ENCODE measurements at regions not wholly inside any gene's neighbourhood (a gene's known extent, or its start where the extent isn't known, plus 50 kb on each side); places are given as distances from the start of the nearest gene placed in this dataset.

DNA sequence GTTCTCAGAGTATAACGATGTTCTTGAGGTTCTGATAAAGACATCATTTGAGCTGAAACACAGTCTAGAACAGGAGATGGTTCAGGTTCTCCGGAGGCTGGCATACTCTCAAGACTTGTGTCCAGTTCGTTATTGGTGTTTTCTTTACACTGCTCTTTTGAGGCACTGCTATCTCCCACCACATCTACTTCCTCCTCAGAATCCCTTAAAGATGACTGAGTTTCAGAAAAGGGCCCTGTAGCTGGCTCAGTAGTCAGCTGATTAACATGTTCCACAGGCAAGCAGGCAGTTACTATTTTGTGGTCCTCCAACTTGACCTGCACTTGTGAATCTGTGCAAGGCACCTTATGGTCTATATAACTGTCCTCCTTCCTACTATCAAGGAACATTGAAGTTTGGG is 50.2 kb downstream of the ZZZ3 start:
- FAIRE-seq (no peak), DNase-seq (ENCODE audit: low read depth in 1 of 2, low spot score in 1 of 2) (no peak), ATAC-seq (no peak)
- CTCF ChIA-PET: no interaction called here
- TF ChIP-seq RARB (CRISPR knock-in tag; IDR thresholded peaks at IDR 0.05): no peak
- TF ChIP-seq, protein P1, sequence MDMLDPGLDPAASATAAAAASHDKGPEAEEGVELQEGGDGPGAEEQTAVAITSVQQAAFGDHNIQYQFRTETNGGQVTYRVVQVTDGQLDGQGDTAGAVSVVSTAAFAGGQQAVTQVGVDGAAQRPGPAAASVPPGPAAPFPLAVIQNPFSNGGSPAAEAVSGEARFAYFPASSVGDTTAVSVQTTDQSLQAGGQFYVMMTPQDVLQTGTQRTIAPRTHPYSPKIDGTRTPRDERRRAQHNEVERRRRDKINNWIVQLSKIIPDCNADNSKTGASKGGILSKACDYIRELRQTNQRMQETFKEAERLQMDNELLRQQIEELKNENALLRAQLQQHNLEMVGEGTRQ (IDR thresholded peaks at IDR 0.05): no peak
- Histone ChIP-seq H3K4me3 (no peak overlapping the region), H3K9me3 (no peaks in the 10 kb centered on the region), H3K4me2 (no peak overlapping the region), H3K4me1 (no peaks in the 10 kb centered on the region), H3K27ac (no peak overlapping the region)
- POLR2A ChIA-PET: no interaction called here
- 91% methylated on average over 3 of the region's 3 CpGs for WGBS (ENCODE audit: missing lambda C conversion rate)

DNA sequence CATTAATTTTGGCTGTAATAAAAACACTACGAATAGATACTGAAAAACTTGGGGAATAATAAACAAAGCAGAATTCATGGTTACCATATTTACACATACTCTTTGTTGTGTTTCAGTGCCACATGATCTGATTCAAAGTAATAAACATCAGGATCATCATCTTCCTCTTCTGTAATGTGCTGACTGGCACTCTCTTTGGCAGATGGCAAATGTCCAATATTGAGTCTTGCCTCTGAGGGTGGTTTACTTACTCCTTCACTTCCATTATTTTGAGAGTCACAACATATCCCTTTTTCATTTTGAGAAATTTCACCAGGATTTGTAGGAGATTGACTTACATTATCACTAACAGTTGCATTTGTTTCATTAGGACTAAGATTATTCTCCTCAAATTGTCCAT is 50.7 kb downstream of the ZZZ3 start:
- Histone ChIP-seq H3K4me2 (no peak overlapping the region), H3K27ac (no peak overlapping the region), H3K9me3 (no peaks in the 10 kb centered on the region), H3K4me1 (no peaks in the 10 kb centered on the region), H3K4me3 (no peak overlapping the region)
- ChIA-PET POLR2A (no interaction called here), CTCF (no interaction called here)
- DNase-seq (ENCODE audit: low read depth in 1 of 2, low spot score in 1 of 2): no peak
- 91% methylated on average over 1 of the region's 1 CpG for WGBS (ENCODE audit: missing lambda C conversion rate)
- TF ChIP-seq NPAS2 (CRISPR knock-in tag; IDR thresholded peaks at IDR 0.05; ENCODE audit: borderline replicate concordance) (no peak), GATA3 (IDR thresholded peaks at IDR 0.05; ENCODE audit: borderline replicate concordance) (no peak), HOXA7 (CRISPR knock-in tag; IDR thresholded peaks at IDR 0.05) (no peak), MAFK (IDR thresholded peaks at IDR 0.05; ENCODE audit: partially characterized antibody) (no peak), POLR2AphosphoS2 (conservative IDR thresholded peaks at IDR 0.05; ENCODE audit: low read length) (no peak), RCOR1 (IDR thresholded peaks at IDR 0.05; ENCODE audit: low read depth, low read length) (no peak), JUN (IDR thresholded peaks at IDR 0.05) (no peak), RAD21 (conservative IDR thresholded peaks at IDR 0.05 in 1 of 2, IDR thresholded peaks at IDR 0.05 in 1 of 2) (no peak), SREBF2 (IDR thresholded peaks at IDR 0.05) (no peak)
- TF ChIP-seq, protein P2, sequence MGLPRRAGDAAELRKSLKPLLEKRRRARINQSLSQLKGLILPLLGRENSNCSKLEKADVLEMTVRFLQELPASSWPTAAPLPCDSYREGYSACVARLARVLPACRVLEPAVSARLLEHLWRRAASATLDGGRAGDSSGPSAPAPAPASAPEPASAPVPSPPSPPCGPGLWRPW (IDR thresholded peaks at IDR 0.05): no peak
- TF ChIP-seq, protein P3, sequence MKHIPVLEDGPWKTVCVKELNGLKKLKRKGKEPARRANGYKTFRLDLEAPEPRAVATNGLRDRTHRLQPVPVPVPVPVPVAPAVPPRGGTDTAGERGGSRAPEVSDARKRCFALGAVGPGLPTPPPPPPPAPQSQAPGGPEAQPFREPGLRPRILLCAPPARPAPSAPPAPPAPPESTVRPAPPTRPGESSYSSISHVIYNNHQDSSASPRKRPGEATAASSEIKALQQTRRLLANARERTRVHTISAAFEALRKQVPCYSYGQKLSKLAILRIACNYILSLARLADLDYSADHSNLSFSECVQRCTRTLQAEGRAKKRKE (CRISPR knock-in tag; IDR thresholded peaks at IDR 0.05; ENCODE audit: low read depth): no peak
- no peak for ATAC-seq
- no peak for FAIRE-seq

DNA sequence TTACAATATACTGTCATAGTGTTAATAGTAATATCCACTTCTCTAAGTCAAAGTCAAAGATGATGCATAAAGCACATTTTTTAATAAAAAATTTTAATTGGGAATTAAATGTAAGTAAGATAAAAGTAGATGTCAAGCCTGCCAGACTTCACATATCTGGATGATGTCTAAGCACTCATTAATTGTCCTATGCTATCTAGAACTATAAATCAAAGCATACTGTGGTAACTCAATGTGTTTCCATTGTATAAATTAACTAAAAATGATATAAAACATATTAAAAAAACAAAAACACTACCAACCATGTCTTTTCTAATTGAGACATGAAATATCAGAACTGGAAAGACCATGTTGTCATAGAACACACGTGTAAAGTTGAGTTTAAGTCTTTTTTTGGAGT is 51.2 kb downstream of the ZZZ3 start:
- ATAC-seq (no peak), FAIRE-seq (no peak)
- no peak overlapping the region for H3K4me3 ChIP-seq

More for the DNA sequence above, 51.2 kb downstream of the ZZZ3 start:
- Histone ChIP-seq H3K4me2 (no peak overlapping the region), H3K9me3 (no peaks in the 10 kb centered on the region), H3K4me1 (no peaks in the 10 kb centered on the region), H3K27ac (no peak overlapping the region)
- 96% methylated on average over 1 of the region's 1 CpG for WGBS (ENCODE audit: missing lambda C conversion rate)
- TF ChIP-seq FOSB (CRISPR knock-in tag; IDR thresholded peaks at IDR 0.05): no peak
- no peak for TF ChIP-seq BHLHE40 (IDR thresholded peaks at IDR 0.05; ENCODE audit: low read depth, low read length)
- no peak for TF ChIP-seq GATA3 (IDR thresholded peaks at IDR 0.05; ENCODE audit: borderline replicate concordance)
- no peak for TF ChIP-seq NR3C1 (IDR thresholded peaks at IDR 0.05)
- no peak for TF ChIP-seq RCOR1 (IDR thresholded peaks at IDR 0.05; ENCODE audit: low read depth, low read length)
- TF ChIP-seq RFX5 (IDR thresholded peaks at IDR 0.05): no peak
- TF ChIP-seq RARB (CRISPR knock-in tag; IDR thresholded peaks at IDR 0.05): no peak
- no peak for TF ChIP-seq NPAS2 (CRISPR knock-in tag; IDR thresholded peaks at IDR 0.05; ENCODE audit: borderline replicate concordance)
- TF ChIP-seq POLR2AphosphoS2 (conservative IDR thresholded peaks at IDR 0.05; ENCODE audit: low read length): no peak
- TF ChIP-seq, protein P4, sequence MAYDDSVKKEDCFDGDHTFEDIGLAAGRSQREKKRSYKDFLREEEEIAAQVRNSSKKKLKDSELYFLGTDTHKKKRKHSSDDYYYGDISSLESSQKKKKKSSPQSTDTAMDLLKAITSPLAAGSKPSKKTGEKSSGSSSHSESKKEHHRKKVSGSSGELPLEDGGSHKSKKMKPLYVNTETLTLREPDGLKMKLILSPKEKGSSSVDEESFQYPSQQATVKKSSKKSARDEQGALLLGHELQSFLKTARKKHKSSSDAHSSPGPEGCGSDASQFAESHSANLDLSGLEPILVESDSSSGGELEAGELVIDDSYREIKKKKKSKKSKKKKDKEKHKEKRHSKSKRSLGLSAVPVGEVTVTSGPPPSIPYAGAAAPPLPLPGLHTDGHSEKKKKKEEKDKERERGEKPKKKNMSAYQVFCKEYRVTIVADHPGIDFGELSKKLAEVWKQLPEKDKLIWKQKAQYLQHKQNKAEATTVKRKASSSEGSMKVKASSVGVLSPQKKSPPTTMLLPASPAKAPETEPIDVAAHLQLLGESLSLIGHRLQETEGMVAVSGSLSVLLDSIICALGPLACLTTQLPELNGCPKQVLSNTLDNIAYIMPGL (CRISPR knock-in tag; IDR thresholded peaks at IDR 0.05; ENCODE audit: borderline replicate concordance): no peak
- TF ChIP-seq POLR2A (IDR thresholded peaks at IDR 0.05; ENCODE audit: low read length): no peak
- TF ChIP-seq, protein P1 (IDR thresholded peaks at IDR 0.05): no peak
- no peak for TF ChIP-seq MAZ (IDR thresholded peaks at IDR 0.05; ENCODE audit: borderline replicate concordance, low read depth, low read length)
- no peak for TF ChIP-seq FOXS1 (CRISPR knock-in tag; IDR thresholded peaks at IDR 0.05)
- no peak for TF ChIP-seq HEYL (CRISPR knock-in tag; IDR thresholded peaks at IDR 0.05)
- TF ChIP-seq ZSCAN20 (CRISPR knock-in tag; IDR thresholded peaks at IDR 0.05): no peak
- TF ChIP-seq HOXB13 (CRISPR knock-in tag; IDR thresholded peaks at IDR 0.05; ENCODE audit: low read depth): no peak
- TF ChIP-seq ZNF302 (CRISPR knock-in tag; IDR thresholded peaks at IDR 0.05): no peak
- no peak for TF ChIP-seq CHD2 (IDR thresholded peaks at IDR 0.05; ENCODE audit: low read length, partially characterized antibody)
- no peak for TF ChIP-seq CEBPB (IDR thresholded peaks at IDR 0.05)
- CTCF ChIA-PET: no interaction called here
- POLR2A ChIA-PET: no interaction called here
- no peak for DNase-seq (ENCODE audit: low read depth in 1 of 2, low spot score in 1 of 2)
